AG09319 (cell line): ENCODE measurements at regions not wholly inside any gene's neighbourhood (a gene's known extent, or its start where the extent isn't known, plus 50 kb on each side); places are given as distances from the start of the nearest gene placed in this dataset.

Experiments used
- DNase-seq: peaks from one replicate; pipeline ENCODE4 v3.0.0-alpha.2; 2010; ENCODE audit warnings: low read depth; ENCODE audit errors: extremely low read depth
- TF ChIP-seq, protein P1 (sequence below): IDR thresholded peaks from 2 replicates; pipeline ENCODE4 v1.5.1; 2011; ENCODE audit warnings: low read depth, mild to moderate bottlenecking, inconsistent platforms, low read length, moderate library complexity

DNA sequence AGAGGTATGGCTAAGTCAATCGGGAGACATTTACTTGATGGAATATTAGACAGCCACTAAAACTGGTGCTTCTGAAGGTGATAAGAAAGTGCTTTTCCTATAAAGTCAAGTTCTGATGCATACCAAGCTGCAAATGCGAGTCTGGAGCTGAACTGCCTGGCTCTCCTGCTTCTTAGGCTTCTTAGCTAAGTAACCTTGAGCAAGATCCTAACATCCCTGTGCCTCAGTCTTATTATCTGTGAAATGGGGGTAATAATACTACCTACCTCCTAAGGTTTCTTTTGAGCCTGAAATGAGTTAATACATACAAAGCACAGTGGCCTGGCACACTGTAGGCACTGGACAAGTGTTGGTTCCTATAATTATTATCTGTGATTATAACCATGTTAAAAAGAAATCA, 64.5 kb downstream of the ZIC5 start:
- DNase-seq, result no peak
- TF ChIP-seq, protein P1, sequence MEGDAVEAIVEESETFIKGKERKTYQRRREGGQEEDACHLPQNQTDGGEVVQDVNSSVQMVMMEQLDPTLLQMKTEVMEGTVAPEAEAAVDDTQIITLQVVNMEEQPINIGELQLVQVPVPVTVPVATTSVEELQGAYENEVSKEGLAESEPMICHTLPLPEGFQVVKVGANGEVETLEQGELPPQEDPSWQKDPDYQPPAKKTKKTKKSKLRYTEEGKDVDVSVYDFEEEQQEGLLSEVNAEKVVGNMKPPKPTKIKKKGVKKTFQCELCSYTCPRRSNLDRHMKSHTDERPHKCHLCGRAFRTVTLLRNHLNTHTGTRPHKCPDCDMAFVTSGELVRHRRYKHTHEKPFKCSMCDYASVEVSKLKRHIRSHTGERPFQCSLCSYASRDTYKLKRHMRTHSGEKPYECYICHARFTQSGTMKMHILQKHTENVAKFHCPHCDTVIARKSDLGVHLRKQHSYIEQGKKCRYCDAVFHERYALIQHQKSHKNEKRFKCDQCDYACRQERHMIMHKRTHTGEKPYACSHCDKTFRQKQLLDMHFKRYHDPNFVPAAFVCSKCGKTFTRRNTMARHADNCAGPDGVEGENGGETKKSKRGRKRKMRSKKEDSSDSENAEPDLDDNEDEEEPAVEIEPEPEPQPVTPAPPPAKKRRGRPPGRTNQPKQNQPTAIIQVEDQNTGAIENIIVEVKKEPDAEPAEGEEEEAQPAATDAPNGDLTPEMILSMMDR, result no peak

DNA sequence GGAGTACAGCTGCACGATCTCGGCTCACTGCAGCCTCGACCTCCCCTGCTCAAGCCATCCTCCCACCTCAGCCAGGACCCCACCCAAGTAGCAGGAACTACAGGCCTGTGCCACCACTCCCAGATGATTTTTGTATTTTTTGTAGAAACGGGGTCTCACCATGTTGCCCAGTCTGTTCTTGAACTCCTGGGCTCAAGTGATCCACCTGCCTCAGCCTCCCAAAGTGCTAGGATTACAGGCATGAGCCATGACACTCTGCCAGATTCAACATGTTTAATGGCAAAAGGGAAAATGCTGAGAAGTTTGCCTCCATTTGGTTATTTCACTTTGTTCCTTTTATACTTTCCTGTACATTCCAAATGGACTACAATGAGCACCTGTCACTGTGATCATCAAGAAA, 65.8 kb downstream of the ZIC5 start:
- TF ChIP-seq, protein P1, result no peak
- no peak for DNase-seq

DNA sequence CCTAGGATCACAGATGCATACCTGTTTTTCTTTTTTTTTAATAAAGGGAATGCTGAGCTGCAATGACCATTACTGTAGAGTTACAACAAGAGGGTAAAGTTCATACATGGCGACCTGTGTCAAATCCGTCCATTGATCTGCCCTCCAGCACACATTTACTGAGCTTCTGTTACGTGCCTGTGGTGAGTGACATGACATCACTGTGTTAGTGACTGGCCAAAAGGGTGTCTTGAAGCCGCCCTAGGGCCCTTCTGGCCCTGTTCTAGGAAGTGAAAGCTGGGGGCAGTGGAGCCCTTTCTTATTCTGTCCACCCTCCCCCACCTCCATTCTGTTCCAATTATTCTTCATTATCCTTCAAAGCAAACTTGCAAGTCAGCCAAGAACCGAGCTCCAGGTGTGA, 66.3 kb downstream of the ZIC5 start:
- no peak for DNase-seq
- TF ChIP-seq, protein P1, result no peak

DNA sequence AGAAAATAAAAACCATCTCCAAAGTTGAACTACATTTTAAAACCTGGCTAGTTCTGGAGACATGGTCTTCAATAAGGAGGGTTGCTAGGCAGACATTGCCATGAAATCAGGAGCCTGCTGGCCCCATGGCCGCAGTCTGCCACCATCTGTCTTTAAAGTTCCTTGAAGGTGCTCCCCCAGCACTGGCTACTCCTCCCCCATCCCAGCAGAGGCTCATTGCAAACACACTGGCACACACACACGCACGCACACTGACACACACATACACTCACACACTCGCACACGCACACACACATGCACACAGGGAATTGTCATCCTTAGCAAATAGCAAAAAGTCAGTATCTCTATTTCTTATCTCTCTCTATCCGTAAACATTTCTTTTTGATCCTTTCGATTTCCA, 68.4 kb downstream of the ZIC5 start:
- TF ChIP-seq, protein P1, result no peak
- DNase-seq, result no peak

DNA sequence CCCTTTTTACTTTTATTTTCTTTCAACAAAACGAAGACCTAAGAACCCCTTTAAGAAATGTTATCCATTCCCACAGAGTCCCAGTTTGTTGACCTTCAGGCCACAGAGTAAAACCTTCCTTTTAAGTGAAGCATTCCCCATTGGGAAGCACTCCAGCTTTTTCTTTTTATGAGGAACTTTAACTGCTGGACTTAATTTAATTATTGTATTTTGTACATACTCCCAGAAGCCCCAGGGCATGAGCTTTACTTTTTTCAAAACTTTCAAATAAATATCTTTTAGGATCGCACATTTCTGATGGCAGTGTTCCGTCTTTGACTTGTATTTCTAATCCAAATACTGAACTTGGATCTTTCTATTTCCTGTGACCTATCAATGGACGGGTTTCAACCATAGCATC, 68.9 kb downstream of the ZIC5 start:
- DNase-seq, result no peak
- TF ChIP-seq, protein P1, result no peak

DNA sequence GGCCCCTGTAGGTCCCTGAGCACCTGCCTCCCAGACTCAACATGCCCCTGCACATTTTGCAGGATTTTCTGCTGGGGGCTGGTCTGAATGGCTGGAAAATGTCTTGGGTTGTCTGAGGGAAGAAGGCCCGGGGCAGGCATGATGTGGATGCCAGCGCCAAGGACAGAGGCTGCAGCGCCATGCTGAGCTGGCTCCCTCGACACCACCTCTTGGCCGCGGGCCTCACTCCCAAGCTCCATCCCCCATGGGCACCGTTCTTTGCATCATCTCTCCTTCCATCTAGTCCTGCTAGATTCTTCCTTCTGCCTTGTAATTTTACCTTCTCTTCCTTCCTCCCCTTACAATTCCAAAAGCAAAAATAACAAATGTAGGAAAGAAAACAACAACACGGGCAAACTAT, 70.6 kb downstream of the ZIC5 start:
- DNase-seq, result no peak
- TF ChIP-seq, protein P1, result no peak

DNA sequence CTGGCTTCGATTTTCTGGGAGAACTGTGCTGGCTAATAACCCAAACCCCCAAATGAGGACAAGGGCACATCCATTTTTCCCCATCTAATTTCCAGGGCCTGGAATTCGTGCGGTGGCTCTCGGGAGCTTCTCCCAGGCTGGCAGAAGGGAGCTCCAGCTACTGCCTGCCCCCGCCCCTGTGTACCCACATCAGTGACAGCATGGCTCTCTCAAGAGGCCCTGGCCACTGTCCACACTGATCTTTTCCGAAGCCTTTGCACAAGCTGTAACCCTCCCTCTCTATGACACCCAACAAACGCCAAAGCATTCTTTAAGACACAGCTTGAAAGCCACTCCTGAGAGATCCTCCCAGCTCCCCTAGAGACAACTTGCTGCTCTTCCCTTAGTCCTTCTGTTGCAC, 73.1 kb downstream of the ZIC5 start:
- no peak for DNase-seq
- TF ChIP-seq, protein P1, result no peak
